ENCODE measurements at regions not wholly inside any gene's neighbourhood (a gene's known extent, or its start where the extent isn't known, plus 50 kb on each side); places are given as distances from the start of the nearest gene placed in this dataset.

DNA sequence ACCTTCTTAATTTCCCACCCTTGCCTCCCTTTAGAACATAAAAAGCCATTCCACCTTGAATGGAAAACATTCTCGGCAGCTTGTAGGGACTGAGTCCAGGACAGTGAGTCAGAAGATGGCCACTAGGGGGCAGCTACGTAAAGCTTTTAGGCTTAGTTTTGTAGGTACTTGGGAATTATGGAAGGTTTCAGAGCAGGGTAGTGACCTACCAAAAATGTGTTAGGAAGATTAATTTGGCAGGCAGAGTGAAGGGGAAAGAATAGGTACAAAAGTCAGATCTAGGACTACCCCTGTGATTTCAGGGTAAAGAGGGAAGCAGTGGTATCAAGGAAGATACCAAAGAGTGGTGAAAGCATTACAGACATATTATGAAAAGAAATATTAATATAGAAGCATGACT, 198.4 kb downstream of the NDFIP2 start:
- DNase-seq = peak; percentile 55

- no peak for DNase-seq
Observed at GRCh38 chr13:79678100-79678499, 197.1 kb downstream of the NDFIP2 start.

- DNase-seq = no peak
Observed at GRCh38 chr13:79675931-79676660, 195.1 kb downstream of the NDFIP2 start.

DNA sequence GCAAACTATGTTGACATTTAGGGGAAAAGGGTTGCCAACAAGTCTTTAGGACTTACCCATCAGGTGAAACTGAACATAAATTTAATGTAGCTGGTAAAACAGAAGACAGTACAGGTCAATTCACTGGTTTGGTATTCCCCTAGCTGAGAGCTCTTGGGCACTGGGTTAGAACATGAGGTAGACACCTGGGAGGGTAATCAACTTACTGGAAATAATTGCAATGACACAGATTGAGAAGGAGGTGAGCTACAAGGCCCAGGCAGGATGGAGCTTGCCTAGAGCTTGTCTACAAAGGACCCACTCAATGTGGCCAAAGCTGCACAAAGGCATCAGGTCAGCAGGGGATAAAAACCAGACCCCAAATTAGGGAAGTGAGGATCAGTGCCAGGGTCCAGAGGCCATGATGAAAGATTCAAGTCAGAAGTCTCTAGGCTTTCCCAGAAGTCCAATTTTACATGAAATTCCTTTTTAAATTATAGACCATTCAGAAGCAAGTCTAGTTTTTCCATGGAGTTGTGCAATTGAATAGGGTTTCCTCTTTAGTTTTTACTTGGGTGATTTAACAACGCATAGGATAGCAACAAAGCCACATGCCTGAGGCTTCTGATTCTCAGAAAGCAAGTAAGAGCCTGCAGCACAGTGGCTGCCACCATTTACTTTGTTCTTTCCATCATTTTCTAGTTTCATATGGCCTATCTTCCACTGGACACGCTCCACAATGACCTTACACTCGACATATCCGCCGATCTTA, 194.0 kb downstream of the NDFIP2 start:
- no peak for DNase-seq

DNA sequence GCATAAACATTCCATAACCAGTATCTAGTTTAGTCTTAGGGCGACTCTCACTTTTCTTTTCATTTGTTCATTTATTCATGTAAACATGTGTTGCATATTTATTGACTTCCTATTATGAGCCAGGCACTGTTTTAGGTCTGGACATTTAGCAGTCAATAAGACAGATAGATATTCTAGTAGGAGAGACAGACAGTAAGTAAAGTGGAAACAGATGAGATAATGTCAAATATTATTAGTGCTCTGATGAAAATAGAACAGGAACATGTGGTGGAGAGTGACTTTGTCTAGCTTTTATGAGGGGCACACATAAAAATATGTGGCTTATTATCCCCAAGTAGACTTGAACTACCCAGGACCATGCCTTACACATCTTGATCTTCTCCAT, 193.0 kb downstream of the NDFIP2 start:
- DNase-seq = no peak

DNA sequence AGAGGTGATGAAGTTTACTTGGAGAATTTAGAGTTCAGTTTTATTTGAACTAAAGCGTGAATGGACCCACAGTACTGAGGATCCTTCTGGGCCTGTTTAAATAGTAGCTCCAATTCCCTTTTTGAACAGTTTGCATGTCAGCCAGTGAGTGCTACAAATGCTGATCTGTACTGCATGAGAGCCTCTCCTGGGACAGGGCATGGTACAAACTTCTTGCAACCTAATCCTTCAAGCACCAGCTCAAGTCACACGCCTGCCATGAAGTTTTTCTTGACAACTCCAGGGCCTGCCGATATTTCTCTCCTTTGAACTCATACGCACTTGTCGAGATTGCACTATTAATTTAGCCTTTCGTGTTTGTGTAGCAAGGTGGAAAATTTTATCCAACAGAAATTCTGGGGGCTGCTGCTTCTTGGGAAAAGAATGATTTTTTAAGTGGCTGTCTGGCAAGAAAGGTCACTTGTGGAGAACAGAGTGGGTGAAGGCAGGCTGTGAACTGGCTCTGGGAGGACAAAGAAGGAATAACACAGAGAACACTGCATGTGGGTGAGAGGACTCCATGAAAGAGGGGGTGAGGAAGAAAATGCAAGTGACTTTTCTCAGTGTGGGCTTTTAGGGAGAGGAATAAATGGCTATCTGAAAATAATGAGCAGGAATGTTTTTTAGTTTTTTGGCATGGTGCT, 192.5 kb downstream of the NDFIP2 start:
- DNase-seq = no peak

DNA sequence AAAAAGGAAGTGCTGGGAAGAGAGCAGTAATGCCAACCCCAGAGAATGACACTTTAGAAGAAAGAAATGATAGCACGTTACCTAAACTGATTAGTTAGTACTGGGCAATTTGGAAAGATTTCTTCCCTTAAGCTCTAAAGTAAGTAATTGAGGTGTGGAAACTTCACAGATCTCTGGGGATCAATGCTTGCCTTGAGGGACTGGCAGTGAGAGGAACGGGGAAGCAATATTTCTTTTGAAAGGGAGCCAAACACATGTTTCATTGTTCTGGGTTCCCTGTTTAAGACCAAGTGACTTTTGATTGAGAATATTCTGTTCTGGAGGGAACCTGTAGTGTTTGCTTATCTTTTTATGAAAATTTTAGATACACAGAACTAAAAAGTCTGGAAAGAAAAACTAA, 190.5 kb downstream of the NDFIP2 start:
- no peak for DNase-seq

DNA sequence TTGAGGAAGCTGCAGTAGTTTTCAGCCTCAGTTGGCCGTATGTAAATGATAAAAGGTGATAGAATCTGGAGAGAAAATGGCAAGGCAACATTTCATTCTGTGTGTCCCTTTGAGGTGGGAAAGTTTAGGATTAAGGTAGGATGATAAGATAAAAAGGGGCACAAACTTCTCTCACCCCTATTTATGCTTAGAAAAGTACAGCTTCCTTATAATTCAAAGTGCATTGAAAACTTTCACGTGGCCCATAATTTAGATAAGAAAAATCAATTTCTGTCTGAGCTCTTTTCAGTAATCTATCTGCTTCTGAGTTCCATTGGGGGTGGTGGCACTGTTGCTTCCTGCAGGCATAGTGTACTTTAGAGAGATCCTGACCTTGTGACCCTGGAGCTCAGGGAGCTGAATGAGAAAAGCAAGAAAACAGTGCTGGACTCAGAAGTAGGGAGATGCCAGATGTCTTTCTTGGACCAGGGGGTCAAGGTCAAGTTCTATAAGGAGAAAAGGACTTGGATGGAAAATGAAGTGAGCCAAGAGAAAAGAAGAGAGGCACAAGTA, 187.3 kb downstream of the NDFIP2 start:
- DNase-seq = no peak

GRCh38 chr13:79667771-79668170, 186.8 kb downstream of the NDFIP2 start:
- no peak for DNase-seq

- DNase-seq = no peak
Observed at GRCh38 chr13:79663977-79664636, 183.2 kb downstream of the NDFIP2 start.

DNA sequence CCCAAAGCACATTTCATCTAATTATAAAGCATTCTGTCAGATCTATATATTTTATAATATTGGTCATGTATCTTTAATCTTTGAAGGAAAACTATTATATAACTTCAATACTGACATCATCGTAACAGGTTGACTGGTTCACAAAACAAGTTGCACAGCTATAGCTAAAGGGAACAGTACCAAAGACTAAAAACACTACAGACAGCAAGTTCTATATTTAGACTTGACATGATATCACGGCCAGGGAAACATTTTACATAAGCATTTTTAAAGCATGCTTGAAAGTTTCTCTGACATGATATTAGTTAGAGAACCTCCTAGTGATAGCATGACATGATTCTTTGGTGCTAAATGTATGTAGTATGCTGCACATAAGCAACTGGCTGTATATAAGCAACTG, 182.5 kb downstream of the NDFIP2 start:
- DNase-seq = no peak

GRCh38 chr13:79662882-79663281, 181.9 kb downstream of the NDFIP2 start:
- DNase-seq = no peak

GRCh38 chr13:79660361-79660760, 179.4 kb downstream of the NDFIP2 start:
- DNase-seq = no peak

DNA sequence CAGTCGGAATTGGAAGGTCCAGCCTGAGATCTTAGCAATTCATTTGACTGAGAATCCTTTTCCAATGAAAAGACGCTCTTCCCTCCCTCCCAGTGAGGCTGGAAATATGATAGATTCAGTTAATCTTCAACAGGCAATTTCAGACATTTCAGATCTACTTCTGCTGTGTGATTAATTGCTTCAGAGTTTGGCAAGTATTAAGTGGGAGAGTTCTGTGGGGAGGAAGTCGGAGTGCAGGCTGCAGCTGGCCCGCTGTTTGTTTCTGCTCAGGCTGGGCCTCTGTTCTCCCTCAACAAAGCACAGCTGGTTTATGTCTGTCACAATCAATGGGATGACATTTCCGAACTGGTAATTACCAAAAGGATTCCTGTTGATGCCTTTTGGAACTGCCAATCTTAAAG, 178.2 kb downstream of the NDFIP2 start:
- no peak for DNase-seq

GRCh38 chr13:79658333-79658975, 177.5 kb downstream of the NDFIP2 start:
- no peak for DNase-seq

- DNase-seq = no peak
Observed at GRCh38 chr13:79655509-79655908, 174.6 kb downstream of the NDFIP2 start.

GRCh38 chr13:79654520-79654919, 173.6 kb downstream of the NDFIP2 start:
- no peak for DNase-seq

- DNase-seq = no peak
Observed at GRCh38 chr13:79650688-79651087, 169.7 kb downstream of the NDFIP2 start.

DNA sequence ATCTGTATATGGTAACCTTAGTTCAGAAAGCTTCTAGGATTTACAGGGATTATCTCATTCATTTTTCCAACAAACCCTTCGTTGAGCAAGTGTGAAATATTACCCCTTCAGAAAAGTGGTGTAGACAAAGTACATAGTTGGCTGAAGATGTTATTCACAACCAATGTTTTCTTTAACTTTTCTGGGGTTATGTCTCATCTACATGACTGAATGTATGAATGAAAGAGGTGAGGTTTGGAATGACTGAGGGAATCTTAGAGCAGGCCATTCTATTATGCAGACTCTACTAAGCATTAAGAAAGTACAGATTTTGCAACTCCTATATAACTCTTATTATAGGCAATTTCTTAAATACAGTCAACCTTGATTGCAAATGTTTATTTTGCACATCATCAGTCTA, 167.2 kb downstream of the NDFIP2 start:
- DNase-seq = no peak

DNA sequence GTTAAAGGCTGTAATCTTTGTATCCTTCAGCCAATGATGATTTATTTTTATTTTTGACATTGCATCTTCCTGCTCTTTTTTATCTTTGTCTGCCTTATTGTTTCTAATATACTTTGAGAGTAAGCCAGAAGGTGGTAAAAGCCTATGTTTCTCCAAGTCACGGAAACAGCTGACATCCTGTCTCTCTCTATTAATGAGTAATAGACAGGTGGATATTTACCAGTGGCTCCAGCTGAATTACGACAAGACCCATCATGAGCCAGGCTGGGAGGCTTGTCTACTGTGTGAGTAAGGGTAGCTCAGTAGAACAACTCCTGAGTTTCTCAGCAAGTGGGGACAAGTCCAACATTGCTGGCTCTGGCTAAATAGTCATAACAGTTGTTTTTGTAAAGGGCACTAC, 166.6 kb downstream of the NDFIP2 start:
- no peak for DNase-seq

DNA sequence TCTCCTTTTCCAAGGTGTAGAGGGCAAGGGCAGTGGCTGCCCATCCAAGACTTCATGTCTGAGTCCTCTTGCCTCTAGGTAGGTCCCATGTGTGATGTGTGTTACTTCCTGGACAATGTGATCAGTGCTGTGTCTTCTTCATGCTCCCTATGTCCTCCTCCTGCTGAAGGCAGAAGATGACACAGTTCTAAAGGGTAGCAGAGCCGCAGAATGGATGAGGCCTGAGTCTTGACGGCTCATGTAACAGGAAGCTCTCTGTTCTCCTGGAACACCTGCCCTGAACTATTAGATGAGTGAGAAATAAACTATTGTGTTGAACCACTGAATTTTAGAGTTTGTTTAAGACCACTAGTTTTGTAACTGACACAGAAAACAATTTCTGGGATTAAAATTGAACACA, 165.9 kb downstream of the NDFIP2 start:
- DNase-seq = no peak

DNA sequence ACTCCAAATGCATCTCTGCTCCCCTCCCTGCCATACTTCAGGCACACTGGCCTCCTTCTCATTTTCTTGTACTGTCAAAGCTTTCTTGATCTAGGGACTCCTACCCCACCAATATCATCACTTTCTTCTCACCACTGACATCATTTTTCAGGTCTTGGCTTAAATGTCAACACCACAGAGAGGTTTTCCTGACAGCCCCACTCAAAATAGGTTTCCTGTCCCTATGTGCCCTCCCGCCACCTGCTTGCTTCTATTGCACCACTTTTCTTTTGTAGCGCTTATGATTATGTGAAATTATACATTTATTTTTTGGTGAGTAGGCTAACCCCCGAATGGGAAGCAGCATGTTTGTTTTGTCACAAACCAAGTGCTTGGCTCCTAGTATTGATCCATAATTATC, 164.6 kb downstream of the NDFIP2 start:
- DNase-seq = no peak

- DNase-seq = no peak
Observed at GRCh38 chr13:79642596-79642995, 161.6 kb downstream of the NDFIP2 start.

All from NCI-H2171 (cell line).